ENCODE measurements at regions not wholly inside any gene's neighbourhood (a gene's known extent, or its start where the extent isn't known, plus 50 kb on each side); places are given as distances from the start of the nearest gene placed in this dataset.
"Not testable (repeated sequence)": the region's sequence is repeated elsewhere in the genome, so short reads cannot be mapped to it uniquely, and the experiment has no call there.

DNA sequence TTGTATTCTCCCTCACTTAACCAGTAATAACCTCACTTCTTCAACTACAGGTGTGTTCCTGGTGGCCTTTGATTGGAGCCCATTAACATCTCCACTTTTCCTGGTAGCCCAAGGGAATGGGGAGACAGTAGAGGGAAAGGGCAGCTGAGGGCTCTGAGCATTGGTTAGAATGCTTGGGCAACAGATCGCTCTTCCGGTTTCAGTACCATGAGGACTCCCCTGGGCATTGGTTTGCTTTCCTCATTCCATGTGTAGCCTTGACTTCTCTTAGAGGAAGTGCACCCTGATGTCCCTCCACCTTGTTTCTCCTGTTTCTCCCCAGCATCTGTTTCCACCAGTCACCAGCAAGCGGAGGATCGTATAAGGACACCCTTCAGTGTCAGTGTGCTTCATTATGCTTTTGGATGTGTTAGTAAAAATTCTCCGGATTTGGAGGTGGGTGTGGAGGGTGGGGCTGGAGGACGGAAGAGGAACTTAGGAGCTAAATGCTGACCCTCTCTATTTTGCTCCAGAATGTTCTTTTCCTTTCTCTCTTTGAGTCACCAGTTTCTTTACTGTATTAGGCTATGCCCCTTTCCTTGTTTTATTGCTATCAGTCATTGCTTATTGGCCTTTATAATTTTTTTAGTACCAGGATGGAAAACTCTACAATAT, 50.6 kb upstream of the ZNG1B start:
- intact Hi-C loops (cut with micrococcal nuclease) = loop anchor here in 1 of 2 donors (5.0 kb wide), 1 partner anchor 505 kb away; the partner anchor contains the start of gene ACTR3
- ATAC-seq = not testable (repeated sequence)

DNA sequence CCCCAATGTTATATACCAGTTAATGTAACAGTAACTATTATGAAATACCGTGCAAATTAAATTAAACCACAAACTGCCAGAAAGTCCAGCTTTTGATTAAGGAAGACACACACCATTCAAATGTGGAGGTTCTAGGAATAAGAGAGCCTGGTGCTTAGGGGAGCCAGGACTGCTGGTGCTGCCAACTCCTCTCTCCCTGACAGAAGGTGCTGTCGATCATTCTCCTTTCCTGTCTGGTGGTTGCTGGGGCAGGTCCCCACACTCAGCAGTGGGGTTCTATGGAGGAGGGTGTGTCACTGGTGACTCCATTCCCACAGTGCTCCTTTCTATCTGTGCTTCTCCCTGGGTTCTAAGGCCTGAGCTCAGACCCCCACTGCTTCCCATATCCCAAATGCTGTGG, 57.9 kb upstream of the ZNG1B start:
- intact Hi-C loops (cut with micrococcal nuclease) = loop anchor here in 1 of 2 donors (10.0 kb wide), 1 partner anchor 395 kb away; no protein-coding TSS in a partner anchor
- H3K9me3 ChIP-seq (ENCODE audit: control insufficient read depth in 2 of 3, low read length in 3 of 3); H3K27me3 ChIP-seq (ENCODE audit: control insufficient read depth in 2 of 2, insufficient read depth in 2 of 2, low read length in 2 of 2); POLR2A ChIA-PET; H3K4me3 Mint-ChIP-seq; DNase-seq; H3K36me3 ChIP-seq (ENCODE audit: control insufficient read depth in 2 of 3, insufficient read depth in 3 of 3, low read length in 3 of 3); H3K27ac ChIP-seq (ENCODE audit: low read depth, low read length); H3K27ac Mint-ChIP-seq; H3K36me3 Mint-ChIP-seq; H3K4me1 Mint-ChIP-seq; CTCF ChIA-PET; H3K4me3 ChIP-seq (ENCODE audit: low read length); ATAC-seq; H3K4me1 ChIP-seq (ENCODE audit: control insufficient read depth in 2 of 2, insufficient read depth in 2 of 2, low read length in 2 of 2); H3K9me3 Mint-ChIP-seq: not testable (repeated sequence)
- peaks cover 3 to 44% (median 5%) of the 10 kb centered on the region in 5 donors for H3K27me3 Mint-ChIP-seq

More for the DNA sequence above, 50.6 kb upstream of the ZNG1B start:
- Mint-ChIP-seq H3K27me3 (peaks cover 6 to 56% (median 11%) of the 10 kb centered on the region in 5 donors), H3K4me1 (peaks cover 9 to 20% (median 16%) of the 10 kb centered on the region in 7 donors)
- DNase-seq; H3K4me3 ChIP-seq (ENCODE audit: low read length); H3K27me3 ChIP-seq (ENCODE audit: control insufficient read depth in 2 of 2, insufficient read depth in 2 of 2, low read length in 2 of 2); H3K9me3 Mint-ChIP-seq; H3K36me3 Mint-ChIP-seq; POLR2A ChIA-PET; H3K36me3 ChIP-seq (ENCODE audit: control insufficient read depth in 2 of 3, insufficient read depth in 3 of 3, low read length in 3 of 3); CTCF ChIA-PET; H3K4me3 Mint-ChIP-seq; H3K27ac ChIP-seq (ENCODE audit: low read depth, low read length); H3K27ac Mint-ChIP-seq; H3K4me1 ChIP-seq (ENCODE audit: control insufficient read depth in 2 of 2, insufficient read depth in 2 of 2, low read length in 2 of 2); H3K9me3 ChIP-seq (ENCODE audit: control insufficient read depth in 2 of 3, low read length in 3 of 3): not testable (repeated sequence)

GRCh38 chr2:113376913-113377445, 60.5 kb upstream of the ZNG1B start:
- Histone ChIP-seq H3K27me3 (ENCODE audit: control insufficient read depth in 2 of 2, insufficient read depth in 2 of 2, low read length in 2 of 2) (no peaks in the 10 kb centered on the region), H3K4me1 (ENCODE audit: control insufficient read depth in 2 of 2, insufficient read depth in 2 of 2, low read length in 2 of 2) (no peaks in the 10 kb centered on the region), H3K4me3 (ENCODE audit: low read length) (no peak overlapping the region), H3K27ac (ENCODE audit: low read depth, low read length) (no peak overlapping the region), H3K9me3 (ENCODE audit: control insufficient read depth in 2 of 3, low read length in 3 of 3) (no peaks in the 10 kb centered on the region), H3K36me3 (ENCODE audit: control insufficient read depth in 2 of 3, insufficient read depth in 3 of 3, low read length in 3 of 3) (no peaks in the 10 kb centered on the region)
- Mint-ChIP-seq H3K27ac (no peak overlapping the region), H3K4me3 (no peak overlapping the region), H3K4me1 (peaks cover 0 to 12% (median 0%) of the 10 kb centered on the region in 7 donors), H3K27me3 (peaks cover 4 to 26% (median 10%) of the 10 kb centered on the region in 5 donors), H3K36me3 (no peaks in the 10 kb centered on the region), H3K9me3 (peaks cover 0 to 1% (median 0%) of the 10 kb centered on the region in 11 donors)
- ATAC-seq (peak; percentile 84), DNase-seq (no peak)
- intact Hi-C loops (cut with micrococcal nuclease) = loop anchor here in 1 of 2 donors (10.0 kb wide), 1 partner anchor 392 kb away; no protein-coding TSS in a partner anchor
- POLR2A ChIA-PET = interaction anchor here (0.6 kb wide), 1 partner anchor 1403 kb away, joined by 3 read pairs; no protein-coding TSS in a partner anchor
- CTCF ChIA-PET = interaction anchor here (0.8 to 1.6 kb wide), 3 partner anchors 173 to 297 kb away, joined by 3 to 4 read pairs (median 3); no protein-coding TSS in a partner anchor

GRCh38 chr2:113376253-113376912, 61.1 kb upstream of the ZNG1B start:
- no peak overlapping the region for H3K27ac ChIP-seq (ENCODE audit: low read depth, low read length)
- ATAC-seq (peak; percentile 45), DNase-seq (no peak)
- H3K9me3 ChIP-seq (ENCODE audit: control insufficient read depth in 2 of 3, low read length in 3 of 3) = no peaks in the 10 kb centered on the region
- no peaks in the 10 kb centered on the region for H3K27me3 ChIP-seq (ENCODE audit: control insufficient read depth in 2 of 2, insufficient read depth in 2 of 2, low read length in 2 of 2)
- no peaks in the 10 kb centered on the region for H3K36me3 ChIP-seq (ENCODE audit: control insufficient read depth in 2 of 3, insufficient read depth in 3 of 3, low read length in 3 of 3)
- Mint-ChIP-seq H3K4me1 (peaks cover 0 to 12% (median 0%) of the 10 kb centered on the region in 7 donors), H3K36me3 (no peaks in the 10 kb centered on the region), H3K27me3 (peaks cover 4 to 20% (median 7%) of the 10 kb centered on the region in 5 donors), H3K4me3 (no peak overlapping the region), H3K9me3 (peaks cover 0 to 1% (median 0%) of the 10 kb centered on the region in 11 donors), H3K27ac (no peak overlapping the region)
- no peak overlapping the region for H3K4me3 ChIP-seq (ENCODE audit: low read length)
- H3K4me1 ChIP-seq (ENCODE audit: control insufficient read depth in 2 of 2, insufficient read depth in 2 of 2, low read length in 2 of 2) = no peaks in the 10 kb centered on the region
- CTCF ChIA-PET = interaction anchor here (0.6 to 1.6 kb wide), 5 partner anchors 9 to 296 kb away, joined by 3 to 5 read pairs (median 3); no protein-coding TSS in a partner anchor
- POLR2A ChIA-PET = interaction anchor here (0.6 kb wide), 1 partner anchor 1402 kb away, joined by 3 read pairs; no protein-coding TSS in a partner anchor
- intact Hi-C loops (cut with micrococcal nuclease) = loop anchor here in 1 of 2 donors (10.0 kb wide), 1 partner anchor 392 kb away; no protein-coding TSS in a partner anchor

DNA sequence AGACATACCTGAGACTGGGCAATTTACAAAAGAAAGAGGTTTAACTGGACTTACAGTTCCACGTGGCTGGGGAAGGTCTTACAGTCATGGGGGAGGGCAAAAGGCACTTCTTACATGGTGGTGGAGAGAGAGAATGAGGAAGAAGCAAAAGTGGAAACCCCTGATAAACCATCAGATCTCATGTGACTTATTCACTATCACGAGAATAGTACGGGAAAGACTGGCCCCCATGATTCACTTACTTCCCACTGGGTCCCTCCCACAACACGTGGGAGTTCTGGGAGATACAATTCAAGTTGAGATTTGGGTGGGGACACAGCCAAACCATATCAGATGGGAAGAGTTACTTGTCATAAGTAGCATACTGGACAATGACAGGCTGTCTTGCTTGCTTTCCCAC, 62.6 kb upstream of the ZNG1B start:
- H3K27me3 ChIP-seq (ENCODE audit: control insufficient read depth in 2 of 2, insufficient read depth in 2 of 2, low read length in 2 of 2); H3K36me3 ChIP-seq (ENCODE audit: control insufficient read depth in 2 of 3, insufficient read depth in 3 of 3, low read length in 3 of 3); H3K9me3 Mint-ChIP-seq; H3K4me1 ChIP-seq (ENCODE audit: control insufficient read depth in 2 of 2, insufficient read depth in 2 of 2, low read length in 2 of 2); CTCF ChIA-PET; H3K4me3 ChIP-seq (ENCODE audit: low read length); H3K36me3 Mint-ChIP-seq; ATAC-seq; H3K4me3 Mint-ChIP-seq; H3K9me3 ChIP-seq (ENCODE audit: control insufficient read depth in 2 of 3, low read length in 3 of 3); H3K27ac Mint-ChIP-seq; H3K27ac ChIP-seq (ENCODE audit: low read depth, low read length); DNase-seq: not testable (repeated sequence)
- intact Hi-C loops (cut with micrococcal nuclease) = loop anchor here (5.0 to 10.0 kb wide), 2 partner anchors 293 to 390 kb away; no protein-coding TSS in a partner anchor
- Mint-ChIP-seq H3K27me3 (peaks cover under 1 to 12% (median 6%) of the 10 kb centered on the region in 5 donors), H3K4me1 (peaks cover 0 to 18% (median 6%) of the 10 kb centered on the region in 7 donors)
- POLR2A ChIA-PET = interaction anchor here (0.6 kb wide), 1 partner anchor 97 kb away, joined by 3 read pairs; no protein-coding TSS in a partner anchor

DNA sequence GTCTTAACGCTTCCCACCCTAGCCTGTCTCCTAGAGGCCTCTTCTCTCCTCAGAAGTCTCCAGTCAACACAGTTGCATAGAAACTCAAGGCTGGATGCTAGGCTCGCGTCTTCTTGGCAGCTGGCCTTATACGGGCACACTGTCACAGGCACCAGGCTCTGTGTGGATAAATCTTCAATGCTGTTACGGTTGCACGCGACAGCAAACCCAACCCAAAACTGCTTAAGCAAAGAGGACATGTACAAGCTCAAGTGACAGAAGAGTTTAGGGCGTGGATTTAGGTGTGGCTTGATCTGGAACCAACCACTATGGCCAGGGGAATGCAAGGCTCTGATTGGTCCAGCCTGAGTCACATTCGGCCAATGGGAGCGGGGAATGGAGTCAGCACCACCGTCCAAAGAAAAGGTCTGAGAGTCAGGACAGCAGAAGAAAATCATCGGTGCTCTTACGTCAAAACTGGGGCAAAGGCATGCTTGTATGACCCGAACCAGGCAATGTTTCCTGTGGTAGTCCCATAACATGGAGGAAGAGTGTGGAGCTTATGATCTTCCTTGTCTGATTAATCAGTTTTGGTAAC, 65.1 kb upstream of the ZNG1B start:
- not testable (repeated sequence) for DNase-seq; H3K27ac ChIP-seq (ENCODE audit: low read depth, low read length); ATAC-seq; H3K4me1 ChIP-seq (ENCODE audit: control insufficient read depth in 2 of 2, insufficient read depth in 2 of 2, low read length in 2 of 2); H3K9me3 Mint-ChIP-seq; H3K4me3 Mint-ChIP-seq; H3K9me3 ChIP-seq (ENCODE audit: control insufficient read depth in 2 of 3, low read length in 3 of 3); H3K36me3 ChIP-seq (ENCODE audit: control insufficient read depth in 2 of 3, insufficient read depth in 3 of 3, low read length in 3 of 3); H3K27me3 ChIP-seq (ENCODE audit: control insufficient read depth in 2 of 2, insufficient read depth in 2 of 2, low read length in 2 of 2); H3K4me3 ChIP-seq (ENCODE audit: low read length); H3K27ac Mint-ChIP-seq; H3K36me3 Mint-ChIP-seq
- intact Hi-C loops (cut with micrococcal nuclease) = loop anchor here (5.0 to 10.0 kb wide), 2 partner anchors 290 to 388 kb away; no protein-coding TSS in a partner anchor
- POLR2A ChIA-PET = interaction anchor here (1.3 kb wide), 1 partner anchor 168 kb away, joined by 3 read pairs; no protein-coding TSS in a partner anchor
- Mint-ChIP-seq H3K4me1 (peaks cover 0 to 21% (median 6%) of the 10 kb centered on the region in 7 donors), H3K27me3 (peaks cover 0 to 17% (median 6%) of the 10 kb centered on the region in 5 donors)
- CTCF ChIA-PET = interaction anchor here (1.9 to 3.4 kb wide), 2 partner anchors 126 to 167 kb away, joined by 6 to 32 read pairs; no protein-coding TSS in a partner anchor

All from naive thymus-derived CD4-positive, alpha-beta T cell (primary cell).